Progenitor cell of endocrine pancreas (in vitro differentiated cells): ENCODE measurements at regions not wholly inside any gene's neighbourhood (a gene's known extent, or its start where the extent isn't known, plus 50 kb on each side); places are given as distances from the start of the nearest gene placed in this dataset.

Experiments
- DNase-seq: peaks from one replicate; pipeline ENCODE4 v3.0.0; 2021; ENCODE audit warnings: low spot score; ENCODE audit not compliant: unreplicated experiment
- H3K27ac Mint-ChIP-seq: 2 replicates; pipeline ENCODE4 v1.8.0; 2021; ENCODE audit warnings: mild to moderate bottlenecking, moderate library complexity, mixed read lengths
- H3K27me3 Mint-ChIP-seq: 2 replicates; pipeline ENCODE4 v1.8.0; 2021; ENCODE audit warnings: mixed read lengths
- H3K36me3 Mint-ChIP-seq: 2 replicates; pipeline ENCODE4 v1.8.0; 2022; ENCODE audit warnings: mixed read lengths; ENCODE audit not compliant: insufficient read depth
- H3K4me1 Mint-ChIP-seq: 2 replicates; pipeline ENCODE4 v1.8.0; 2021; ENCODE audit warnings: low read depth, mixed read lengths
- H3K4me3 Mint-ChIP-seq: 2 replicates; pipeline ENCODE4 v1.8.0; 2021; ENCODE audit warnings: low read depth, mild to moderate bottlenecking, moderate library complexity, mixed read lengths
- H3K9me3 Mint-ChIP-seq: 2 replicates; pipeline ENCODE4 v1.8.0; 2021; ENCODE audit warnings: low read depth, mixed read lengths
- TF ChIP-seq, protein P1 (sequence below): fragments of 200-600 bp; sonication (generic); IDR thresholded peaks from one replicate; pipeline ENCODE4 v1.5.0; 2021; ENCODE audit warnings: antibody characterized with exemption, mild to moderate bottlenecking; ENCODE audit not compliant: unreplicated experiment

DNA sequence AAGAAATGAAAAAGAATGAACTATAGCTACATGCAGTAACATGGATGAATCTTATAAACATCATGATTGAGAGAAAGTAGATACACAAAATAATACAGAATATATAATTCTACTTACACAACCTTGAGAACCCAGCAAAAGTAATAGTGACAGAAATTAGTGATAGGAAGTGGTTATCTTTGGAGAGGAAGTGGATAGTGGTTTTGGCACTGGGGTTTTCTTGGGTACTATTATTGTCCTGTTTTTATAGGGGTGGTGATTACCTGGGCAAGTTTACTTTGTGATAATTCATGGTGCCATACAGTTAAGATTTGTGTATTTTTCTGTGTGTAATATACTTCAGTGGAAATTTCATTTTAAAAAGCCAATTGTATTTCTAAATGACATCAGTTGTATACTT, 352.7 kb downstream of the AEBP2 start:
- no peak overlapping the region for H3K27ac Mint-ChIP-seq
- H3K4me1 Mint-ChIP-seq = peaks cover 2% of the 10 kb centered on the region
- H3K4me3 Mint-ChIP-seq = no peak overlapping the region
- TF ChIP-seq, protein P1, sequence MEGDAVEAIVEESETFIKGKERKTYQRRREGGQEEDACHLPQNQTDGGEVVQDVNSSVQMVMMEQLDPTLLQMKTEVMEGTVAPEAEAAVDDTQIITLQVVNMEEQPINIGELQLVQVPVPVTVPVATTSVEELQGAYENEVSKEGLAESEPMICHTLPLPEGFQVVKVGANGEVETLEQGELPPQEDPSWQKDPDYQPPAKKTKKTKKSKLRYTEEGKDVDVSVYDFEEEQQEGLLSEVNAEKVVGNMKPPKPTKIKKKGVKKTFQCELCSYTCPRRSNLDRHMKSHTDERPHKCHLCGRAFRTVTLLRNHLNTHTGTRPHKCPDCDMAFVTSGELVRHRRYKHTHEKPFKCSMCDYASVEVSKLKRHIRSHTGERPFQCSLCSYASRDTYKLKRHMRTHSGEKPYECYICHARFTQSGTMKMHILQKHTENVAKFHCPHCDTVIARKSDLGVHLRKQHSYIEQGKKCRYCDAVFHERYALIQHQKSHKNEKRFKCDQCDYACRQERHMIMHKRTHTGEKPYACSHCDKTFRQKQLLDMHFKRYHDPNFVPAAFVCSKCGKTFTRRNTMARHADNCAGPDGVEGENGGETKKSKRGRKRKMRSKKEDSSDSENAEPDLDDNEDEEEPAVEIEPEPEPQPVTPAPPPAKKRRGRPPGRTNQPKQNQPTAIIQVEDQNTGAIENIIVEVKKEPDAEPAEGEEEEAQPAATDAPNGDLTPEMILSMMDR = no peak
- DNase-seq = no peak
- no peaks in the 10 kb centered on the region for H3K27me3 Mint-ChIP-seq
- H3K9me3 Mint-ChIP-seq = peaks cover 10% of the 10 kb centered on the region
- H3K36me3 Mint-ChIP-seq = peaks cover 1% of the 10 kb centered on the region

DNA sequence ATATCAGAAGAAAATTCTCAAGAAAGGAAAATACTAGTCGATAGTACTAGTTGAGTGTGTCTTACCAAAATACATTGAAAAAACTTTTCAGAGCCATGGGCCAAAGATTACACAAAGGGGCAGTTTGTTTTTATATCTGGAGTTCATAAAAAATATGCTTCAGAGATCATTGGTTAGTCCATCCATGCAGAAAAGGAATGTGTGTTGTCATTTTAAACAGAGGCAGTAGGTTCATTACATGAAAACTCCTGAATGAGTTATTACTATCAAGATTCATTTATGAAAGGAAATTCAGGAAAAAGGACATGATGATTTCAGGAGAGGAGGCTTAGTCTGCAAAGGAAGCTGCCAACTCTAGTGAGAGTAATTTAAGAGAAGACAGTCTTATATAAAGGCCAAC, 354.8 kb downstream of the AEBP2 start:
- no peak for DNase-seq
- Mint-ChIP-seq H3K9me3 (peaks cover 3% of the 10 kb centered on the region), H3K4me1 (peaks cover 2% of the 10 kb centered on the region), H3K27ac (no peak overlapping the region), H3K4me3 (no peak overlapping the region), H3K36me3 (no peaks in the 10 kb centered on the region), H3K27me3 (no peaks in the 10 kb centered on the region)
- TF ChIP-seq, protein P1 = no peak

DNA sequence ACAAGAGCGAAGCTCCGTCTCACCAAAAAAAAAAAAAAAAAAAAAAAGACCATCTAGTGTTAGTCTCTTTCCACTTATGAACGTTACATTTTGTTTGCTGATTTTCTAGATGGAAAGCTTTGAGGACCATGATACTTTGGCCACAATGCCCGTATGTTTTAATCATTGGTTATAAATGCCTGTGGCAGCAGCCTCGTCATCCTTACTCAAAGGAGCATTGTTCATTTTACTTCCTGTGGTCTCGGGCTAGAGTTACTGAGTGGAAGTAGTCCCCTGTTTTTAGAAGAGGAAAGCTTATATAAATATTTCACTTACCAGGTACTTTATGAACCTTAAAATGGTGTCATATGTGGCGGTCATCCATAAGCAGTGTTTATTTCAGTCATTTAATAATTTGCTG, 359.9 kb downstream of the AEBP2 start:
- TF ChIP-seq, protein P1 = no peak
- no peak overlapping the region for H3K27ac Mint-ChIP-seq

DNA sequence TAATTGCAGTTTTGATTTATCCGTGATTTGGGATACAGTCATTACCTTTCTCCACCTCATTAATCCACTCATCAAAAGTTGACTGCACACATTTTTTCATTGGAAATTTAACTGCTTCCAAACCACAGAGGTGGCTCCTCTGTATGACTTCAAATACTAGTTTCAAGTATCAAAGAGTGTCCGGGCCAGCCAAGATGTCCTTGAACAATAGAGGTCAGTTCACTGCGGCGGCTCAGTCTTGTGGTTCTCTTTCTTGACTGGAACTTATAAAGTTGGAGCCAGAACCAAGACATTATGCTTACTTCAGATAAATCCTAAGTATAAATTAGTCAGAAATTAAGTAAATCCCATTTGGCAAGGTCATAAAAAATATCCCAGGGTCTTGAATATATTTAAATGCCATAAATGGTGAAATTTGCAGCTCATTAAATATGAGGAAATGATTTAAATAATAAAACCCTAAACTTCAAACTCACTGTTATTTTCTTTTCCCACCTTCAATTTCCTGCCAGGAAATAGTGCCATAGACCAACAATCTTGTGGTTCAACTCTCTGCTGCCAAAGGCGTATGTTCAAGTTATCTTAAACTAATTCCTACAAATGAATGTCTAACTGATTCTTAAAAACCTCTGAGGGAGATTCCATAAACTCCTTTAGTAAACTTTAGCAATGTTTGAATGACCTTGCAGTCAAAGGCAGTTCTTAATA, 360.8 kb downstream of the AEBP2 start:
- TF ChIP-seq, protein P1 = no peak
- Mint-ChIP-seq H3K4me3 (no peak overlapping the region), H3K27me3 (no peaks in the 10 kb centered on the region), H3K36me3 (no peaks in the 10 kb centered on the region), H3K27ac (no peak overlapping the region), H3K9me3 (peaks cover 8% of the 10 kb centered on the region), H3K4me1 (peaks cover 3% of the 10 kb centered on the region)
- DNase-seq = no peak

More for the DNA sequence above, 359.9 kb downstream of the AEBP2 start:
- Mint-ChIP-seq H3K27me3 (no peaks in the 10 kb centered on the region), H3K4me1 (peaks cover 3% of the 10 kb centered on the region), H3K9me3 (peaks cover 11% of the 10 kb centered on the region), H3K36me3 (no peaks in the 10 kb centered on the region), H3K4me3 (no peak overlapping the region)
- no peak for DNase-seq

DNA sequence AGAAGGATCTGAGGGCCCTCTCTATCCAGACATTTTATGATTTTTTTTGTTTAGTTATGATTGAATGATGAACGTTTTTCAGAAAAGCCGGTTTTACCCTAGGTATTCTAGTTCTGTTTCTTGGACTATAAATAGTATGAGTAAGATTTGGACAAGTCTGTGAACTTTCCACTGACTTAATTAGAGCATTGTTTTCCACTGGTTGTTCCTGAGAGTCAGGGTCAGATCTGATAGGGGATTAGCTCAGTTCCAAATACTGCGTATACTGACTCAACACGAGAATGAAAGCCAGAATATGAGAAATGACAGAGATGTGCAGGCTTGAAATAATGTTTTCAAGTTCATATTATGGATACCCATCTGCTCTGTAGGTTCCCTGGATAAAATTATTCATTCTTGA, 361.6 kb downstream of the AEBP2 start:
- no peak overlapping the region for H3K4me3 Mint-ChIP-seq
- no peaks in the 10 kb centered on the region for H3K36me3 Mint-ChIP-seq
- no peak for DNase-seq
- H3K9me3 Mint-ChIP-seq = peaks cover 8% of the 10 kb centered on the region
- no peak overlapping the region for H3K27ac Mint-ChIP-seq
- peaks cover 3% of the 10 kb centered on the region for H3K4me1 Mint-ChIP-seq
- TF ChIP-seq, protein P1 = no peak
- no peaks in the 10 kb centered on the region for H3K27me3 Mint-ChIP-seq
